ENCODE measurements at regions not wholly inside any gene's neighbourhood (a gene's known extent, or its start where the extent isn't known, plus 50 kb on each side); places are given as distances from the start of the nearest gene placed in this dataset.
"Not testable (repeated sequence)": the region's sequence is repeated elsewhere in the genome, so short reads cannot be mapped to it uniquely, and the experiment has no call there.

GRCh38 chr14:66225337-66225736 is 260.8 kb upstream of the CCDC196 start:
- no peak for DNase-seq

- peak; percentile 75 for DNase-seq
Observed at GRCh38 chr14:66228267-66228970, 257.8 kb upstream of the CCDC196 start.

- DNase-seq: no peak
Observed at GRCh38 chr14:66231820-66232219, 254.4 kb upstream of the CCDC196 start.

- DNase-seq: no peak
Observed at GRCh38 chr14:66233591-66233990, 252.6 kb upstream of the CCDC196 start.

GRCh38 chr14:66234411-66234810 is 251.8 kb upstream of the CCDC196 start:
- no peak for DNase-seq

GRCh38 chr14:66237741-66238140 is 248.4 kb upstream of the CCDC196 start:
- DNase-seq: no peak

- no peak for DNase-seq
Observed at GRCh38 chr14:66238969-66239368, 247.2 kb upstream of the CCDC196 start.

- DNase-seq: no peak
Observed at GRCh38 chr14:66239589-66239988, 246.6 kb upstream of the CCDC196 start.

GRCh38 chr14:66240105-66240504 is 246.1 kb upstream of the CCDC196 start:
- DNase-seq: no peak

GRCh38 chr14:66242001-66242400 is 244.2 kb upstream of the CCDC196 start:
- DNase-seq: no peak

GRCh38 chr14:66244834-66245233 is 241.3 kb upstream of the CCDC196 start:
- DNase-seq: no peak

GRCh38 chr14:66247662-66248193 is 238.4 kb upstream of the CCDC196 start:
- no peak for DNase-seq

- DNase-seq: no peak
Observed at GRCh38 chr14:66248256-66248655, 237.9 kb upstream of the CCDC196 start.

GRCh38 chr14:66249544-66249943 is 236.6 kb upstream of the CCDC196 start:
- DNase-seq: no peak

- no peak for DNase-seq
Observed at GRCh38 chr14:66254038-66254437, 232.1 kb upstream of the CCDC196 start.

GRCh38 chr14:66268802-66269334 is 217.3 kb upstream of the CCDC196 start:
- no peak for DNase-seq

GRCh38 chr14:66272221-66272620 is 213.9 kb upstream of the CCDC196 start:
- no peak for DNase-seq

GRCh38 chr14:66273261-66273832 is 212.8 kb upstream of the CCDC196 start:
- DNase-seq: no peak

- DNase-seq: not testable (repeated sequence)
Observed at GRCh38 chr14:66278418-66278817, 207.8 kb upstream of the CCDC196 start.

- no peak for DNase-seq
Observed at GRCh38 chr14:66281036-66281776, 205.0 kb upstream of the CCDC196 start.

GRCh38 chr14:66284346-66284745 is 201.8 kb upstream of the CCDC196 start:
- no peak for DNase-seq

GRCh38 chr14:66288511-66288910 is 197.7 kb upstream of the CCDC196 start:
- no peak for DNase-seq

GRCh38 chr14:66291756-66292155 is 194.4 kb upstream of the CCDC196 start:
- DNase-seq: no peak
